ENCODE measurements at regions not wholly inside any gene's neighbourhood (a gene's known extent, or its start where the extent isn't known, plus 50 kb on each side); places are given as distances from the start of the nearest gene placed in this dataset.

GRCh38 chr7:155917836-155918430 lies 105.7 kb upstream of the SHH start:
- TF ChIP-seq, protein P1, sequence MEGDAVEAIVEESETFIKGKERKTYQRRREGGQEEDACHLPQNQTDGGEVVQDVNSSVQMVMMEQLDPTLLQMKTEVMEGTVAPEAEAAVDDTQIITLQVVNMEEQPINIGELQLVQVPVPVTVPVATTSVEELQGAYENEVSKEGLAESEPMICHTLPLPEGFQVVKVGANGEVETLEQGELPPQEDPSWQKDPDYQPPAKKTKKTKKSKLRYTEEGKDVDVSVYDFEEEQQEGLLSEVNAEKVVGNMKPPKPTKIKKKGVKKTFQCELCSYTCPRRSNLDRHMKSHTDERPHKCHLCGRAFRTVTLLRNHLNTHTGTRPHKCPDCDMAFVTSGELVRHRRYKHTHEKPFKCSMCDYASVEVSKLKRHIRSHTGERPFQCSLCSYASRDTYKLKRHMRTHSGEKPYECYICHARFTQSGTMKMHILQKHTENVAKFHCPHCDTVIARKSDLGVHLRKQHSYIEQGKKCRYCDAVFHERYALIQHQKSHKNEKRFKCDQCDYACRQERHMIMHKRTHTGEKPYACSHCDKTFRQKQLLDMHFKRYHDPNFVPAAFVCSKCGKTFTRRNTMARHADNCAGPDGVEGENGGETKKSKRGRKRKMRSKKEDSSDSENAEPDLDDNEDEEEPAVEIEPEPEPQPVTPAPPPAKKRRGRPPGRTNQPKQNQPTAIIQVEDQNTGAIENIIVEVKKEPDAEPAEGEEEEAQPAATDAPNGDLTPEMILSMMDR (IDR thresholded peaks at IDR 0.05; ENCODE audit: extremely low read depth in 1 of 2, insufficient read depth in 1 of 2, low read depth in 1 of 2, low read length in 2 of 2), result no peak
- no peak for TF ChIP-seq POLR2A (IDR thresholded peaks at IDR 0.05; ENCODE audit: low read depth, low read length)
- TF ChIP-seq JUN (IDR thresholded peaks at IDR 0.05; ENCODE audit: borderline replicate concordance, insufficient read depth, insufficient read length, low read depth), result no peak
- TF ChIP-seq POLR2AphosphoS5 (IDR thresholded peaks at IDR 0.05; ENCODE audit: insufficient read depth, low read depth, low read length), result no peak
- no peak for TF ChIP-seq EZH2 (IDR thresholded peaks at IDR 0.05; ENCODE audit: borderline replicate concordance, low read depth, low read length, severe bottlenecking)
- no peak for TF ChIP-seq FOS (IDR thresholded peaks at IDR 0.05; ENCODE audit: borderline replicate concordance, insufficient read depth, low read length)
